ENCODE measurements at regions not wholly inside any gene's neighbourhood (a gene's known extent, or its start where the extent isn't known, plus 50 kb on each side); places are given as distances from the start of the nearest gene placed in this dataset.

GRCh38 chr6:1461207-1461606, 71.8 kb downstream of the FOXF2 start:
- no peak for TF ChIP-seq CTCF (conservative IDR thresholded peaks at IDR 0.05; ENCODE audit: low read length)
- no peak for TF ChIP-seq EZH2phosphoT487 (IDR thresholded peaks at IDR 0.05; ENCODE audit: borderline replicate concordance, low read depth, low read length)
